H1 (cell line): ENCODE measurements at regions not wholly inside any gene's neighbourhood (a gene's known extent, or its start where the extent isn't known, plus 50 kb on each side); places are given as distances from the start of the nearest gene placed in this dataset.

Source experiments
- CTCF ChIA-PET: fragments of 300-600 bp; sonication (Branson Sonifier 250); formaldehyde crosslinking; loops from one replicate; lab custom pipeline; 2021; ENCODE audit not compliant: partially characterized antibody; lab: Charles Lee
- POLR2A ChIA-PET: fragments of 300-600 bp; sonication (Branson Sonifier 250); formaldehyde crosslinking; loops from one replicate; lab custom pipeline; 2021; ENCODE audit warnings: inconsistent platforms; ENCODE audit not compliant: partially characterized antibody; lab: Charles Lee
- DNase-seq, 2 experiments: peaks; one replicate each; pipeline versions ENCODE4 v3.0.0 to v3.0.0-alpha.2; 2010 to 2022; ENCODE audit warnings: low spot score in 2 of 2, low read depth in 1 of 2, mixed read lengths in 1 of 2
- FAIRE-seq: peaks from 2 replicates; lab custom pipeline; 2011; peaks lifted over from hg19 to GRCh38; lab: Jason Lieb, UNC
- H2AFZ ChIP-seq: 2 replicates; pipeline ENCODE4 v1.8.1; 2012; ENCODE audit warnings: low read length, inconsistent platforms
- H2AK5ac ChIP-seq: 2 replicates; pipeline ENCODE4 v1.6.1; 2013; ENCODE audit warnings: low read depth, low read length
- H2BK120ac ChIP-seq: replicated peaks from 2 replicates; pipeline ENCODE3; 2013; ENCODE audit warnings: low read depth, low read length, inconsistent platforms
- H2BK12ac ChIP-seq: 2 replicates; pipeline ENCODE4 v1.6.1; 2013; ENCODE audit warnings: low read depth, low read length
- H2BK15ac ChIP-seq: 2 replicates; pipeline ENCODE4 v1.6.1; 2013; ENCODE audit warnings: low read length
- H2BK20ac ChIP-seq: 2 replicates; pipeline ENCODE4 v1.6.1; 2013; ENCODE audit warnings: low read length
- H2BK5ac ChIP-seq: 2 replicates; pipeline ENCODE4 v1.6.1; 2013; ENCODE audit warnings: low read depth, low read length
- H3K14ac ChIP-seq: 2 replicates; pipeline ENCODE4 v1.6.1; 2013; ENCODE audit warnings: inconsistent platforms; ENCODE audit not compliant: insufficient read length
- H3K18ac ChIP-seq: 2 replicates; pipeline ENCODE4 v1.6.1; 2013; ENCODE audit warnings: low read length; ENCODE audit errors: extremely low read depth
- H3K23ac ChIP-seq: 2 replicates; pipeline ENCODE4 v1.6.1; 2013; ENCODE audit warnings: inconsistent platforms; ENCODE audit not compliant: insufficient read length
- H3K23me2 ChIP-seq: 2 replicates; pipeline ENCODE4 v1.6.1; 2013; ENCODE audit warnings: low read depth, low read length
- H3K27ac ChIP-seq: 2 replicates; pipeline ENCODE4 v1.6.1; 2011; ENCODE audit warnings: low read depth, low read length, inconsistent platforms
- H3K27me3 ChIP-seq, 4 experiments: replicated peaks in 1 of 4; 1 replicate in 1 of 4; 2 replicates in 3 of 4; pipeline versions ENCODE4 v1.6.1 to v1.8.1; 2011 to 2013; ENCODE audit warnings: low read length in 3 of 4, mild to moderate bottlenecking in 3 of 4, inconsistent platforms in 2 of 4, mixed read lengths in 2 of 4, moderate library complexity in 1 of 4; ENCODE audit not compliant: control insufficient read depth in 3 of 4, insufficient read depth in 3 of 4; ENCODE audit errors: extremely low read depth in 1 of 4
- H3K36me3 ChIP-seq, 4 experiments: 2 replicates each; pipeline versions ENCODE4 v1.6.1 to v1.8.1; 2011 to 2013; ENCODE audit warnings: mild to moderate bottlenecking in 4 of 4, low read length in 3 of 4, moderate library complexity in 2 of 4, control low read depth in 1 of 4, inconsistent platforms in 1 of 4; ENCODE audit not compliant: insufficient read depth in 4 of 4, control insufficient read depth in 2 of 4
- H3K4ac ChIP-seq: replicated peaks from 2 replicates; pipeline ENCODE3; 2013; ENCODE audit warnings: low read length, low read depth, mixed read lengths, inconsistent platforms; ENCODE audit not compliant: insufficient read length
- H3K4me1 ChIP-seq, 4 experiments: replicated peaks in 1 of 4; 1 replicate in 1 of 4; 2 replicates in 3 of 4; pipeline versions ENCODE4 v1.6.1 to v1.8.1; 2011 to 2013; ENCODE audit warnings: low read length in 3 of 4, inconsistent platforms in 2 of 4, mixed read lengths in 1 of 4; ENCODE audit not compliant: insufficient read depth in 4 of 4, control insufficient read depth in 3 of 4
- H3K4me2 ChIP-seq, 2 experiments: 2 replicates each; pipeline versions ENCODE4 v1.6.1 to v1.8.1; 2011 to 2013; ENCODE audit warnings: low read depth in 2 of 2, low read length in 2 of 2, control low read depth in 1 of 2, inconsistent platforms in 1 of 2, mild to moderate bottlenecking in 1 of 2; ENCODE audit not compliant: insufficient read depth in 1 of 2
- H3K4me3 ChIP-seq, 4 experiments: fragments of 200-600, 300-600 bp in 1 of 4; sonication (generic), shearing (Covaris generic), sonication (Bioruptor Twin) in 1 of 4; 2 replicates each; pipeline versions ENCODE4 v1.5.1 to v1.8.1; 2011 to 2016; ENCODE audit warnings: low read length in 4 of 4, low read depth in 3 of 4, control low read depth in 2 of 4, inconsistent platforms in 2 of 4, mild to moderate bottlenecking in 2 of 4, mixed read lengths in 1 of 4, moderate library complexity in 1 of 4; ENCODE audit not compliant: insufficient read depth in 2 of 4; ENCODE audit errors: extremely low read depth in 1 of 4
- H3K56ac ChIP-seq: replicated peaks from 2 replicates; pipeline ENCODE3; 2013; ENCODE audit warnings: low read depth, mild to moderate bottlenecking, mixed read lengths, low read length, inconsistent platforms; ENCODE audit not compliant: insufficient read length
- H3K79me1 ChIP-seq: 2 replicates; pipeline ENCODE4 v1.6.1; 2013; ENCODE audit warnings: low read depth, low read length, control low read depth
- H3K79me2 ChIP-seq, 2 experiments: 2 replicates each; pipeline versions ENCODE4 v1.6.1 to v1.8.1; 2012 to 2013; ENCODE audit warnings: low read length in 2 of 2, mild to moderate bottlenecking in 2 of 2, inconsistent platforms in 1 of 2; ENCODE audit not compliant: insufficient read depth in 2 of 2, control insufficient read depth in 1 of 2
- H3K9ac ChIP-seq, 4 experiments: replicated peaks in 1 of 4; 1 replicate in 1 of 4; 2 replicates in 3 of 4; pipeline versions ENCODE4 v1.6.1 to v1.8.1; 2011 to 2013; ENCODE audit warnings: low read depth in 3 of 4, low read length in 3 of 4, control low read depth in 2 of 4, mild to moderate bottlenecking in 2 of 4, moderate library complexity in 2 of 4, inconsistent platforms in 1 of 4; ENCODE audit errors: extremely low read depth in 1 of 4
- H3K9me3 ChIP-seq, 2 experiments: 2 replicates each; pipeline versions ENCODE4 v1.6.1 to v1.8.1; 2012 to 2013; ENCODE audit warnings: mild to moderate bottlenecking in 2 of 2, moderate library complexity in 2 of 2, control low read depth in 1 of 2, inconsistent platforms in 1 of 2, low read depth in 1 of 2, low read length in 1 of 2, mixed read lengths in 1 of 2; ENCODE audit not compliant: insufficient read depth in 2 of 2
- H4K20me1 ChIP-seq, 2 experiments: replicated peaks in 1 of 2; 2 replicates each; pipeline versions ENCODE3 to v1.8.1; 2011 to 2013; ENCODE audit warnings: inconsistent platforms in 2 of 2, low read length in 2 of 2, mild to moderate bottlenecking in 1 of 2; ENCODE audit not compliant: insufficient read depth in 2 of 2, control insufficient read depth in 1 of 2
- H4K5ac ChIP-seq: 2 replicates; pipeline ENCODE4 v1.6.1; 2013; ENCODE audit warnings: low read length, low read depth, mixed read lengths, inconsistent platforms; ENCODE audit not compliant: insufficient read length
- H4K8ac ChIP-seq: 2 replicates; pipeline ENCODE4 v1.8.0; 2013; ENCODE audit warnings: mild to moderate bottlenecking, moderate library complexity, low read length, inconsistent platforms; ENCODE audit not compliant: insufficient read depth; ENCODE audit errors: extremely low read depth
- H4K91ac ChIP-seq: replicated peaks from 2 replicates; pipeline ENCODE3; 2013; ENCODE audit warnings: low read length, mixed read lengths, inconsistent platforms; ENCODE audit not compliant: insufficient read length
- WGBS, 2 experiments: shearing (Covaris generic) in 1 of 2; methylation state at CpG; one replicate each; pipeline versions ENCODE4 v1.1.6 to v1.1.7; 2013 to 2015; ENCODE audit warnings: low lambda C conversion rate in 2 of 2, mixed read lengths in 2 of 2, inconsistent platforms in 1 of 2, low coverage in 1 of 2, missing lambda C conversion rate in 1 of 2; ENCODE audit not compliant: insufficient replicate concordance in 2 of 2, insufficient coverage in 1 of 2, insufficient read length in 1 of 2; ENCODE audit errors: extremely low coverage in 1 of 2, missing lambda C conversion rate in 1 of 2; 5-methylcytosine and 5-hydroxymethylcytosine counted together

DNA sequence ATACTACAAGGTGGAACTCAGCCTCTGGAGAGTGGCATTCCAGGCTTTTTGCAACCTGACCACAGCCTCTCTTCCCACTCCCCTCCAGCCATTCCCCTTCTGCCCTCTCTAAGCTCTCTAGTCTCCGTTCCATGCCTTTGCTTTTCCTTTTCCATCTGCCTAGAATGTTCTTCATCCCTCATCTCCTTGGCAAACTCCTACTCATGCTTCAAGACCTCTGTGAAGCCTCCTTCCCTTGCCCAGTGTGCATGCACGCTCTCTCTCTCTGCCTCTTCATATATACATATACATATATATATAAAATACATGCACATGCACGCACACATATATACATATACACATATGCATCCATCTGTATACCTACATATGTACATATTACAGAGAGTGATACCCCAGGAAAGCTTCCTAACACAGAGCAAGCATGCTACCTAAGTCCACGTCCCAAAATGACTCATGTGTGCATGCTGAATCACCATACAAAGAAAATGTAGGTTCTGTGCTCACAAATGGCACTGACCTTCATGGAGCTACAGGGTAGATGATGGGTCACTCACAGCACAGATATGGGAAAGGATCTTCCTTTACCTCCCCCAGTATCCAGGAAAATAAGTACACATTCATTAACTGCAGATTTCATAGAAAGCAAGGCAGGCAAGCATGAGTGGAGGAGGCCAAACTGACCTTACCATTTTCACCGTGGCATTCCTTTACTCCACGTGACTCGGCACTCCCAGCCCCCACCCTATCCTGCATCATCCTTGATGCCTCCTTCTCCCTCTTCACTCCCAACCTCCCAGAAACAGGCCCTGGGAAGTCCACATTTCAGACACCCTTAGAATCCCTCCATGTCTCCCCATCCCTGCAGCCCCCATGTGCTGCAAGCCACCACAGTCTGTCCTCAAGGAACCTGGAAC lies 238.4 kb upstream of the ZMIZ1 start:
- POLR2A ChIA-PET: interaction anchor here (1.0 kb wide), 1 partner anchor 9 kb away, joined by 3 read pairs; no protein-coding TSS in a partner anchor
- no peak overlapping the region for H3K56ac ChIP-seq
- no peaks in the 10 kb centered on the region for H3K79me1 ChIP-seq
- no peak overlapping the region for H4K8ac ChIP-seq
- H4K5ac ChIP-seq: no peak overlapping the region
- H2BK15ac ChIP-seq: no peak overlapping the region
- H3K18ac ChIP-seq: no peak overlapping the region
- DNase-seq (no peak), FAIRE-seq (no peak)
- H3K27ac ChIP-seq: no peak overlapping the region
- no peak overlapping the region for H2BK20ac ChIP-seq
- no peak overlapping the region; the same call in 1 of the 2 replicates for H2AFZ ChIP-seq
- no peak overlapping the region for H3K4me3 ChIP-seq
- H3K4me1 ChIP-seq: no peaks in the 10 kb centered on the region
- H3K79me2 ChIP-seq: no peaks in the 10 kb centered on the region
- H3K9me3 ChIP-seq: peaks cover 8 to 14% of the 10 kb centered on the region in 2 experiments; a peak in 3 of 4 replicates
- CTCF ChIA-PET: interaction anchor here (0.6 to 0.9 kb wide), 2 partner anchors 10 to 336 kb away, joined by 3 read pairs; no protein-coding TSS in a partner anchor
- H2BK120ac ChIP-seq: no peak overlapping the region
- H3K23ac ChIP-seq: no peak overlapping the region
- H3K9ac ChIP-seq: no peak overlapping the region
- no peak overlapping the region for H2AK5ac ChIP-seq
- H4K91ac ChIP-seq: no peak overlapping the region
- H3K36me3 ChIP-seq: no peaks in the 10 kb centered on the region
- H3K4me2 ChIP-seq: no peak overlapping the region
- no peaks in the 10 kb centered on the region for H3K23me2 ChIP-seq
- H4K20me1 ChIP-seq: no peaks in the 10 kb centered on the region
- H3K4ac ChIP-seq: no peak overlapping the region
- H2BK12ac ChIP-seq: no peak overlapping the region
- no peak overlapping the region for H3K14ac ChIP-seq
- H2BK5ac ChIP-seq: no peak overlapping the region
- WGBS, 2 experiments: 74% methylated on average over 7 of the region's 7 CpGs; no CpG with 5 or more reads in 1 of the 2 experiments
- peaks cover 0 to 2% (median under 1%) of the 10 kb centered on the region in 4 experiments; a peak in 1 of 7 replicates for H3K27me3 ChIP-seq
